ENCODE measurements at regions not wholly inside any gene's neighbourhood (a gene's known extent, or its start where the extent isn't known, plus 50 kb on each side); places are given as distances from the start of the nearest gene placed in this dataset.

DNA sequence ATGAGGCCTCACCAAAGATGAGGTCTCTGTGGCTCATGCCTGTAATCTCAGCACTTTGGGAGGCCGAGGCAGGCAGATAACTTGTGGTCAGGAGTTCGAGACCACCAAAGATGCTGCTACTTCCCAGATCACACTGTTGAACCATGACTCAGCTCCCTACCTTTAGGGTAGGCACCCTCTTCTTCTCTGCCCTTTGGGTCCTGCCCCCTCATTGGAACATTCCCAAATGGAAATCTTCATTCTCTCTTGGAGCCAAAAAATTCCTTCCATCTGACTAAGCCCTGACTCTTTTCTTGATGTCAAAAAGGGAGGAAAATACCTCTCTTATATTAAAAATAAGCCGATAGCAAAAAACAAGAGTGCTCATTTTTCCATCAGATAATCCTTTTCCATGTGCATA is 183.5 kb downstream of the PAX3 start:
- POLR2A ChIA-PET, result no interaction called here
- in situ Hi-C loops (cut with HindIII; ENCODE audit: extremely low pct_ligation_motif_present, low pct_unique_long_range_greater_than_20kb), result no loop called here
- FAIRE-seq, result no peak

GRCh38 chr2:222108957-222109585 is 189.7 kb downstream of the PAX3 start:
- no TSS peak for BruUV-seq (replicated peaks)
- no peaks in the 10 kb centered on the region for H3K36me3 ChIP-seq (replicated peaks in 1 of 2; ENCODE audit: control insufficient read depth in 1 of 2, insufficient read depth in 2 of 2, low read length in 2 of 2)
- FAIRE-seq, result no peak
- H3K27me3 ChIP-seq (ENCODE audit: control insufficient read depth in 1 of 2, insufficient read depth in 2 of 2, low read length in 2 of 2), result peaks cover 0 to 6% of the 10 kb centered on the region in 2 experiments; a peak in 2 of 5 replicates
- no peak overlapping the region for H3K9ac ChIP-seq (ENCODE audit: insufficient read depth, low read depth, low read length)
- H4K20me1 ChIP-seq (ENCODE audit: insufficient read depth, low read length), result no peaks in the 10 kb centered on the region
- H3K27ac ChIP-seq (ENCODE audit: extremely low read length, insufficient read depth, low read length), result no peak overlapping the region
- in situ Hi-C loops (cut with HindIII; ENCODE audit: extremely low pct_ligation_motif_present, low pct_unique_long_range_greater_than_20kb), result no loop called here
- ChIA-PET CTCF (ENCODE audit: low intra/inter-chr PET ratio, low total read pairs) (no interaction called here), POLR2A (no interaction called here)
- TF ChIP-seq ZFP90 (CRISPR knock-in tag; IDR thresholded peaks at IDR 0.05; ENCODE audit: borderline replicate concordance) (no peak), ATF7 (IDR thresholded peaks at IDR 0.05) (peak; percentile 96), ATF7 (CRISPR knock-in tag; IDR thresholded peaks at IDR 0.05) (no peak), CREB1 (IDR thresholded peaks at IDR 0.05) (peak; percentile 72), CREB1 (CRISPR knock-in tag; IDR thresholded peaks at IDR 0.05) (no peak)
- intact Hi-C loops (cut with micrococcal nuclease; ENCODE audit: unreplicated experiment), result no loop called here
- WGBS (ENCODE audit: low lambda C conversion rate), result 4% methylated on average over 4 of the region's 4 CpGs
- no peaks in the 10 kb centered on the region for H3K79me2 ChIP-seq (ENCODE audit: insufficient read depth, low read length)
- no peak overlapping the region for H2AFZ ChIP-seq (ENCODE audit: low read length)
- no peak for DNase-seq (ENCODE audit: low spot score)
- no peak overlapping the region for H3K4me3 ChIP-seq (replicated peaks in 1 of 3; ENCODE audit: insufficient read depth in 1 of 3, low read depth in 2 of 3, low read length in 3 of 3)
- H3K9me3 ChIP-seq (ENCODE audit: low read length), result no peaks in the 10 kb centered on the region
- H3K4me1 ChIP-seq (ENCODE audit: insufficient read depth, low read length), result no peaks in the 10 kb centered on the region
- no peak for ATAC-seq
- H3K4me2 ChIP-seq (ENCODE audit: low read depth, low read length), result no peak overlapping the region

More for the DNA sequence above, 183.5 kb downstream of the PAX3 start:
- BruUV-seq (replicated peaks), result no TSS peak
- no peak overlapping the region for H2AFZ ChIP-seq (ENCODE audit: low read length)
- no peak overlapping the region for H3K27ac ChIP-seq (ENCODE audit: extremely low read length, insufficient read depth, low read length)
- no peaks in the 10 kb centered on the region for H4K20me1 ChIP-seq (ENCODE audit: insufficient read depth, low read length)
- H3K9me3 ChIP-seq (ENCODE audit: low read length), result no peaks in the 10 kb centered on the region
- H3K36me3 ChIP-seq (replicated peaks in 1 of 2; ENCODE audit: control insufficient read depth in 1 of 2, insufficient read depth in 2 of 2, low read length in 2 of 2), result no peaks in the 10 kb centered on the region
- DNase-seq (ENCODE audit: low spot score) (no peak), ATAC-seq (no peak)
- H3K4me1 ChIP-seq (ENCODE audit: insufficient read depth, low read length), result no peaks in the 10 kb centered on the region
- no peak for TF ChIP-seq KLF13 (CRISPR knock-in tag; IDR thresholded peaks at IDR 0.05)
- H3K9ac ChIP-seq (ENCODE audit: insufficient read depth, low read depth, low read length), result no peak overlapping the region
- WGBS (ENCODE audit: low lambda C conversion rate), result under 1% methylated on average over 3 of the region's 3 CpGs
- CTCF ChIA-PET (ENCODE audit: low intra/inter-chr PET ratio, low total read pairs), result no interaction called here
- H3K4me2 ChIP-seq (ENCODE audit: low read depth, low read length), result no peak overlapping the region
- no peak overlapping the region for H3K4me3 ChIP-seq (replicated peaks in 1 of 3; ENCODE audit: insufficient read depth in 1 of 3, low read depth in 2 of 3, low read length in 3 of 3)
- no peaks in the 10 kb centered on the region for H3K27me3 ChIP-seq (ENCODE audit: control insufficient read depth in 1 of 2, insufficient read depth in 2 of 2, low read length in 2 of 2)
- intact Hi-C loops (cut with micrococcal nuclease; ENCODE audit: unreplicated experiment), result no loop called here
- H3K79me2 ChIP-seq (ENCODE audit: insufficient read depth, low read length), result no peaks in the 10 kb centered on the region

All from HepG2 (cell line).